A673 (cell line): ENCODE measurements at regions not wholly inside any gene's neighbourhood (a gene's known extent, or its start where the extent isn't known, plus 50 kb on each side); places are given as distances from the start of the nearest gene placed in this dataset.

Experiments used
- EZH2 ChIP-seq: fragments of 200-600 bp; sonication (generic); IDR thresholded peaks from 2 replicates; pipeline ENCODE4 v1.6.1; 2017; ENCODE audit warnings: borderline replicate concordance, low read depth, mild to moderate bottlenecking, mixed read lengths, antibody characterized with exemption, low read length; ENCODE audit not compliant: poor library complexity, severe bottlenecking
- TF ChIP-seq, protein P1 (sequence below): fragments of 300-800, 200-600 bp; sonication (generic); conservative IDR thresholded peaks from 2 replicates; pipeline ENCODE4 v1.5.1; 2017; ENCODE audit warnings: low read depth, mild to moderate bottlenecking, antibody characterized with exemption, low read length, moderate library complexity, mixed read lengths

DNA sequence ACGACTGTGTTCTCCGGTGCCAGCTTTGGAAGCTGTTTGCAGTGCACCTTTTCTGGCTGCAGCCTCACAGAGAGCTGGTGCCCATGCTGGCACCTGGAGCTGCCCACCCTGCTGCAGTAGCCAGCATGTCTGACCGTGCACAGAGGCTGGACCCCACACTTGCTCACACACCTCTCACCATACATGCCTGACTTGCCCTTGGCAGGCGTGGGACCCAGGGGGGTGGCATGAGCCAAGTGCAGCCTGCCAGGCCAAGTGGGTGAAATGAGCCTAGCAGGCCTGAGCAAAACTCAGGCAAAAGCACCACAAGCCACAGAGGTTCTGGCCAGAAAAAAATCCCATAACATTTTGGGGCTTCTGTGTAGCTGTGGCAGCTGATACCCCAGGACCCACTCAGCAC is 258.8 kb downstream of the XPNPEP1 start:
- TF ChIP-seq, protein P1, sequence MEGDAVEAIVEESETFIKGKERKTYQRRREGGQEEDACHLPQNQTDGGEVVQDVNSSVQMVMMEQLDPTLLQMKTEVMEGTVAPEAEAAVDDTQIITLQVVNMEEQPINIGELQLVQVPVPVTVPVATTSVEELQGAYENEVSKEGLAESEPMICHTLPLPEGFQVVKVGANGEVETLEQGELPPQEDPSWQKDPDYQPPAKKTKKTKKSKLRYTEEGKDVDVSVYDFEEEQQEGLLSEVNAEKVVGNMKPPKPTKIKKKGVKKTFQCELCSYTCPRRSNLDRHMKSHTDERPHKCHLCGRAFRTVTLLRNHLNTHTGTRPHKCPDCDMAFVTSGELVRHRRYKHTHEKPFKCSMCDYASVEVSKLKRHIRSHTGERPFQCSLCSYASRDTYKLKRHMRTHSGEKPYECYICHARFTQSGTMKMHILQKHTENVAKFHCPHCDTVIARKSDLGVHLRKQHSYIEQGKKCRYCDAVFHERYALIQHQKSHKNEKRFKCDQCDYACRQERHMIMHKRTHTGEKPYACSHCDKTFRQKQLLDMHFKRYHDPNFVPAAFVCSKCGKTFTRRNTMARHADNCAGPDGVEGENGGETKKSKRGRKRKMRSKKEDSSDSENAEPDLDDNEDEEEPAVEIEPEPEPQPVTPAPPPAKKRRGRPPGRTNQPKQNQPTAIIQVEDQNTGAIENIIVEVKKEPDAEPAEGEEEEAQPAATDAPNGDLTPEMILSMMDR: no peak
- TF ChIP-seq EZH2: no peak
